Heart right ventricle (tissue), 16 donors: ENCODE measurements at regions not wholly inside any gene's neighbourhood (a gene's known extent, or its start where the extent isn't known, plus 50 kb on each side); places are given as distances from the start of the nearest gene placed in this dataset.

ENCODE experiments used
- ATAC-seq, 8 donors: fragments of 200-7000 bp; cut with Tn5 transposase; one replicate each; pipeline ENCODE4 v1.9.1; 2020; ENCODE audit warnings: mild to moderate bottlenecking in 8 of 8, moderate library complexity in 8 of 8, moderate number of reproducible peaks in 1 of 8
- DNase-seq, 2 donors: peaks; one replicate each; pipeline ENCODE4 v3.0.0-alpha.2; 2020
- H3K27ac ChIP-seq, 10 donors: fragments of 200-600 bp; sonication (generic) in 2 of 10; one replicate each; pipeline versions ENCODE4 v1.5.0 to v1.8.0; 2020 to 2022; ENCODE audit warnings: mild to moderate bottlenecking in 3 of 10
- H3K27me3 ChIP-seq, 7 donors: fragments of 200-600 bp; one replicate each; pipeline ENCODE4 v1.8.0; 2021 to 2022; ENCODE audit warnings: mild to moderate bottlenecking in 2 of 7
- H3K36me3 ChIP-seq, 9 donors: fragments of 200-600 bp; sonication (generic) in 1 of 9; one replicate each; pipeline versions ENCODE4 v1.5.0 to v1.8.0; 2020 to 2022; ENCODE audit warnings: mild to moderate bottlenecking in 2 of 9
- H3K4me1 ChIP-seq, 9 donors: fragments of 200-600 bp; sonication (generic) in 1 of 9; one replicate each; pipeline versions ENCODE4 v1.5.0 to v1.8.0; 2020 to 2022; ENCODE audit warnings: mild to moderate bottlenecking in 4 of 9
- H3K4me3 ChIP-seq, 10 donors: fragments of 200-600 bp; sonication (generic) in 2 of 10; one replicate each; pipeline versions ENCODE4 v1.5.0 to v1.8.0; 2020 to 2022; ENCODE audit warnings: mild to moderate bottlenecking in 7 of 10, moderate library complexity in 2 of 10
- H3K9me3 ChIP-seq, 11 donors: fragments of 200-600 bp in 10 of 11; sonication (generic) in 2 of 11; one replicate each; pipeline versions ENCODE4 v1.5.0 to v1.8.0; 2013 to 2022; ENCODE audit warnings: mild to moderate bottlenecking in 2 of 11, control low read depth in 1 of 11, moderate library complexity in 1 of 11
- WGBS, 2 donors: extraction: QIAGEN DNeasy Blood & Tissue Kit; methylation state at CpG; one replicate each; pipeline ENCODE4 v1.1.7; 2013; ENCODE audit warnings: inconsistent platforms in 1 of 2; 5-methylcytosine and 5-hydroxymethylcytosine counted together
- intact Hi-C, 10 donors: fragments of 100-400 bp; cut with DNase I; formaldehyde crosslinking; loops; one replicate each; pipeline versions ENCODE4 v1.11.1 to v1.14.2; 2022
- TF ChIP-seq, protein P1 (sequence below), 9 donors: fragments of 200-600 bp; sonication (generic) in 2 of 9; IDR thresholded peaks; one replicate each; pipeline versions ENCODE4 v1.5.0 to v1.8.0; 2021 to 2022; ENCODE audit warnings: antibody characterized with exemption in 9 of 9, mild to moderate bottlenecking in 5 of 9, moderate library complexity in 1 of 9
- donor health status: Arrhythmogenic right ventricular cardiomyopathy.
- donor health status: ischemic (EF 13 %, LVEDD 7.1; RV severe dilation, severe dysfunction).
- donor health status: healthy with polysubstance abuse.
- donor health status: DM: no; HTN: yes; CAD: no.
- donor health status: DM: no; HTN: no; CAD: no.
- donor health status: ischemic (EF 25% LVEDD 6.9; RV normal size, moderate dysfunction).
- donor health status: ischemic (EF 25% LVEDD 5.7; RV mildly dilated, moderate dysfunction).
- donor health status: healthy.
- donor health status: DM: yes; HTN: yes; CAD: no.
- donor health status: Ischemic cardiomyopathy.
- donor health status: ischemic (EF 35%, LVEDD 5.7; RV mildly dilated, moderate dysfunction).
- donor health status: nonischemic (EF 11% LVEDD 7.7; RV severe dilation, severe dysfunction).
- donor health status: DM: yes; HTN: yes; CAD: no.
- donor health status: PGD.
- donor health status: ischemic (EF 29% LVEDD 5.4; RV normal size, mild dysfunction).
- donor health status: nonischemic (EF 23%, LVEDD 6.1; RV moderate dilation, normal function).

DNA sequence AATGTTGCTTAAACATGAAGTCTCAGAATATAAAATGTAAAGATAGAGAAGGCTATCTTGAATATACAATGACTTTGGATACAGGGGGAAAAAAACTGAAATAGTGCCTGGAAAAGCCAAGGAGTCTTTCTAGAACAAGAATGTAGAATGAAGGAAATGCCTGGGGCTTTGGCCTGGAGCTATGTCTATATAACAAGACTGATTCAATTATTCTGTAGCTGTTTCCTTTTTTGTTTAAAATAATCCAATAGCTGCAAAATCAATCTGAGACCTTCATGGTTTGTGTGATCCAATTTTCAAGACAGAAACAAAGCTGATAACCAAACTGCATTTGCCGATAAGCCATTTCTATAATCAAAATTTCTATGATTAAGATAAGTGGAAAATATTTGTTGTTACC is 530.9 kb upstream of the NBEA start:
- TF ChIP-seq, protein P1, sequence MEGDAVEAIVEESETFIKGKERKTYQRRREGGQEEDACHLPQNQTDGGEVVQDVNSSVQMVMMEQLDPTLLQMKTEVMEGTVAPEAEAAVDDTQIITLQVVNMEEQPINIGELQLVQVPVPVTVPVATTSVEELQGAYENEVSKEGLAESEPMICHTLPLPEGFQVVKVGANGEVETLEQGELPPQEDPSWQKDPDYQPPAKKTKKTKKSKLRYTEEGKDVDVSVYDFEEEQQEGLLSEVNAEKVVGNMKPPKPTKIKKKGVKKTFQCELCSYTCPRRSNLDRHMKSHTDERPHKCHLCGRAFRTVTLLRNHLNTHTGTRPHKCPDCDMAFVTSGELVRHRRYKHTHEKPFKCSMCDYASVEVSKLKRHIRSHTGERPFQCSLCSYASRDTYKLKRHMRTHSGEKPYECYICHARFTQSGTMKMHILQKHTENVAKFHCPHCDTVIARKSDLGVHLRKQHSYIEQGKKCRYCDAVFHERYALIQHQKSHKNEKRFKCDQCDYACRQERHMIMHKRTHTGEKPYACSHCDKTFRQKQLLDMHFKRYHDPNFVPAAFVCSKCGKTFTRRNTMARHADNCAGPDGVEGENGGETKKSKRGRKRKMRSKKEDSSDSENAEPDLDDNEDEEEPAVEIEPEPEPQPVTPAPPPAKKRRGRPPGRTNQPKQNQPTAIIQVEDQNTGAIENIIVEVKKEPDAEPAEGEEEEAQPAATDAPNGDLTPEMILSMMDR (IDR thresholded peaks at IDR 0.05) = no peak
- no peaks in the 10 kb centered on the region for H3K9me3 ChIP-seq
- peaks cover 0 to 26% (median 3%) of the 10 kb centered on the region in 9 donors for H3K4me1 ChIP-seq
- H3K27me3 ChIP-seq = no peaks in the 10 kb centered on the region
- H3K36me3 ChIP-seq = no peaks in the 10 kb centered on the region
- intact Hi-C loops = no loop called here
- ATAC-seq (no peak), DNase-seq (no peak)
- no peak overlapping the region for H3K4me3 ChIP-seq
- peak overlapping the region in 1 of 10 donors; percentile 22 for H3K27ac ChIP-seq
- WGBS, 2 donors = 90 to 94% methylated on average over 1 of the region's 1 CpG

DNA sequence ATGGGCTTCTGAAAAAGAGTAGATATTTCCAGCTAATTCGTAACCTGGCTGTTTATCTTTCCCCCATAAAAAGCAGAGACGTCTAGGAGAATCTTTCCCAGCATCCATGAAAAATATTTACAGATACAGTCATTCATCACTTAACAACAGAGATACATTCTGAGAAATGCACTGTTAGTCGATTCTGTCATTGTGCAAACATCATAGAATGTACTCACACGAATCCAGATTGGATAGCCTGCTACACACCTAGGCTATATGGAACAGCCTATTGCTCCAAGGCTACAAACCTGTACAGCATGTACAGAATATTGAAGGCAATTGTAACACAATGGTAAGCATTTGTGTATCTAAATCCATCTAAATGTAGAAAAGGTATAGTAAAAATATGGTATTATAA is 530.2 kb upstream of the NBEA start:
- Histone ChIP-seq H3K27ac (no peak overlapping the region), H3K4me3 (no peak overlapping the region), H3K9me3 (no peaks in the 10 kb centered on the region), H3K27me3 (no peaks in the 10 kb centered on the region), H3K4me1 (peaks cover 0 to 26% (median 3%) of the 10 kb centered on the region in 9 donors), H3K36me3 (no peaks in the 10 kb centered on the region)
- 79 to 83% methylated on average over 4 of the region's 4 CpGs for WGBS, 2 donors
- intact Hi-C loops = no loop called here
- TF ChIP-seq, protein P1 (IDR thresholded peaks at IDR 0.05) = no peak
- ATAC-seq = no peak
- DNase-seq = no peak

- Histone ChIP-seq H3K9me3 (no peaks in the 10 kb centered on the region), H3K36me3 (no peaks in the 10 kb centered on the region), H3K27me3 (no peaks in the 10 kb centered on the region), H3K4me1 (peaks cover 0 to 26% (median 5%) of the 10 kb centered on the region in 9 donors), H3K27ac (no peak overlapping the region), H3K4me3 (no peak overlapping the region)
- no peak for DNase-seq
- ATAC-seq = no peak
- intact Hi-C loops = no loop called here
- TF ChIP-seq, protein P1 (IDR thresholded peaks at IDR 0.05) = no peak
These were observed 529.8 kb upstream of the NBEA start for GRCh38 chr13:34412295-34412694.

- H3K9me3 ChIP-seq = no peaks in the 10 kb centered on the region
- 74 to 86% methylated on average over 2 of the region's 2 CpGs for WGBS, 2 donors
- no peak overlapping the region for H3K27ac ChIP-seq
- H3K27me3 ChIP-seq = no peaks in the 10 kb centered on the region
- intact Hi-C loops = no loop called here
- H3K4me1 ChIP-seq = peaks cover 0 to 26% (median 5%) of the 10 kb centered on the region in 9 donors
- no peak for ATAC-seq
- no peak overlapping the region for H3K4me3 ChIP-seq
- H3K36me3 ChIP-seq = no peaks in the 10 kb centered on the region
- TF ChIP-seq, protein P1 (IDR thresholded peaks at IDR 0.05) = no peak
- DNase-seq = no peak
These were observed 529.2 kb upstream of the NBEA start for GRCh38 chr13:34412817-34413375.
